K562 (cell line): ENCODE measurements at regions not wholly inside any gene's neighbourhood (a gene's known extent, or its start where the extent isn't known, plus 50 kb on each side); places are given as distances from the start of the nearest gene placed in this dataset.

Source experiments
- CBFB ChIP-seq: sonication (generic); formaldehyde crosslinking; IDR thresholded peaks from 2 replicates; pipeline ENCODE4 v1.4.0; 2020; ENCODE audit warnings: mild to moderate bottlenecking, missing genetic modification reagents
- CBX3 ChIP-seq, 2 experiments: IDR thresholded peaks; 1 replicate in 1 of 2; 2 replicates in 1 of 2; pipeline ENCODE4 v1.6.1; 2012; ENCODE audit warnings: inconsistent platforms in 2 of 2, low read length in 2 of 2, borderline replicate concordance in 1 of 2, control low read depth in 1 of 2
- GABPA ChIP-seq: fragments of 200-800 bp; sonication (Bioruptor generic); conservative IDR thresholded peaks from 2 replicates; pipeline ENCODE4 v1.6.1; 2016; ENCODE audit warnings: low read depth, missing genetic modification characterization, missing compliant biosample characterization
- NR2C1 ChIP-seq, 2 experiments: fragments of 450-650 bp; IDR thresholded peaks; 2 replicates each; pipeline ENCODE4 v1.6.1; 2017; ENCODE audit warnings: mild to moderate bottlenecking in 2 of 2, antibody characterized with exemption in 1 of 2, inconsistent platforms in 1 of 2, missing compliant biosample characterization in 1 of 2, missing genetic modification characterization in 1 of 2
- NR2C2 ChIP-seq, 2 experiments: fragments of 200-800 bp in 1 of 2; sonication (Bioruptor generic) in 1 of 2; sonication (generic) in 1 of 2; formaldehyde crosslinking in 1 of 2; IDR thresholded peaks; 2 replicates each; pipeline versions ENCODE4 v1.6.1 to v1.8.0; 2016 to 2022; ENCODE audit warnings: mild to moderate bottlenecking in 1 of 2, missing compliant biosample characterization in 1 of 2, missing genetic modification characterization in 1 of 2, missing genetic modification reagents in 1 of 2
- POLR2AphosphoS5 ChIP-seq: IDR thresholded peaks from 2 replicates; pipeline ENCODE4 v1.6.1; 2011; ENCODE audit warnings: mild to moderate bottlenecking, low read depth, low read length, moderate library complexity; ENCODE audit not compliant: control insufficient read depth, insufficient read depth
- RBBP5 ChIP-seq: fragments of 200-600 bp; sonication (generic); IDR thresholded peaks from 2 replicates; pipeline ENCODE4 v1.6.1; 2012; ENCODE audit warnings: borderline replicate concordance, mild to moderate bottlenecking, low read length, control low read depth, inconsistent platforms; ENCODE audit not compliant: insufficient read depth, poor library complexity, severe bottlenecking
- SP1 ChIP-seq: sonication (generic); formaldehyde crosslinking; IDR thresholded peaks from 2 replicates; pipeline ENCODE4 v1.8.1; 2022; ENCODE audit warnings: mild to moderate bottlenecking, missing genetic modification reagents
- SPI1 ChIP-seq: IDR thresholded peaks from 2 replicates; pipeline ENCODE4 v1.6.1; 2011; ENCODE audit warnings: low read depth, low read length, control low read depth, borderline replicate concordance
- SRSF3 ChIP-seq: fragments of 200-400 bp; formaldehyde crosslinking; IDR thresholded peaks from 2 replicates; pipeline ENCODE4 v1.6.1; 2016; ENCODE audit warnings: mild to moderate bottlenecking, low read length, moderate library complexity; ENCODE audit not compliant: insufficient read depth
- ZEB2 ChIP-seq: fragments of 450-650 bp; IDR thresholded peaks from 2 replicates; pipeline ENCODE4 v1.6.1; 2016
- ZNF277 ChIP-seq: fragments of 250-450 bp; sonication (Bioruptor Pico); IDR thresholded peaks from 2 replicates; pipeline ENCODE4 v1.8.0; 2022; ENCODE audit warnings: inconsistent platforms, mild to moderate bottlenecking, moderate library complexity, borderline replicate concordance
- TF ChIP-seq, protein P1 (sequence below), 3 experiments: IDR thresholded peaks in 2 of 3; conservative IDR thresholded peaks in 1 of 3; 2 replicates each; pipeline ENCODE4 v1.5.1; 2011 to 2012; ENCODE audit warnings: low read length in 3 of 3, mild to moderate bottlenecking in 3 of 3, control low read depth in 2 of 3, improper control_type of control experiment in 1 of 3, inconsistent platforms in 1 of 3, low read depth in 1 of 3, mixed read lengths in 1 of 3, moderate library complexity in 1 of 3; ENCODE audit not compliant: insufficient read depth in 2 of 3

GRCh38 chr13:73647417-73647816 lies 486.8 kb downstream of the KLF12 start:
- TF ChIP-seq NR2C1 (IDR thresholded peaks at IDR 0.05), result no peak
- TF ChIP-seq NR2C1 (tag; IDR thresholded peaks at IDR 0.05), result no peak
- TF ChIP-seq CBX3 (IDR thresholded peaks at IDR 0.05; ENCODE audit: borderline replicate concordance in 1 of 2, low read length in 2 of 2), result no peak
- TF ChIP-seq RBBP5, result no peak
- no peak for TF ChIP-seq ZNF277
- TF ChIP-seq NR2C2 (CRISPR knock-in tag; IDR thresholded peaks at IDR 0.05), result no peak
- TF ChIP-seq NR2C2 (tag; IDR thresholded peaks at IDR 0.05), result no peak
- TF ChIP-seq SP1, result no peak
- TF ChIP-seq SPI1, result no peak
- TF ChIP-seq POLR2AphosphoS5, result no peak
- TF ChIP-seq ZEB2, result no peak
- TF ChIP-seq GABPA (tag), result no peak
- no peak for TF ChIP-seq CBFB (CRISPR knock-in tag)
- no peak for TF ChIP-seq SRSF3
- TF ChIP-seq, protein P1, sequence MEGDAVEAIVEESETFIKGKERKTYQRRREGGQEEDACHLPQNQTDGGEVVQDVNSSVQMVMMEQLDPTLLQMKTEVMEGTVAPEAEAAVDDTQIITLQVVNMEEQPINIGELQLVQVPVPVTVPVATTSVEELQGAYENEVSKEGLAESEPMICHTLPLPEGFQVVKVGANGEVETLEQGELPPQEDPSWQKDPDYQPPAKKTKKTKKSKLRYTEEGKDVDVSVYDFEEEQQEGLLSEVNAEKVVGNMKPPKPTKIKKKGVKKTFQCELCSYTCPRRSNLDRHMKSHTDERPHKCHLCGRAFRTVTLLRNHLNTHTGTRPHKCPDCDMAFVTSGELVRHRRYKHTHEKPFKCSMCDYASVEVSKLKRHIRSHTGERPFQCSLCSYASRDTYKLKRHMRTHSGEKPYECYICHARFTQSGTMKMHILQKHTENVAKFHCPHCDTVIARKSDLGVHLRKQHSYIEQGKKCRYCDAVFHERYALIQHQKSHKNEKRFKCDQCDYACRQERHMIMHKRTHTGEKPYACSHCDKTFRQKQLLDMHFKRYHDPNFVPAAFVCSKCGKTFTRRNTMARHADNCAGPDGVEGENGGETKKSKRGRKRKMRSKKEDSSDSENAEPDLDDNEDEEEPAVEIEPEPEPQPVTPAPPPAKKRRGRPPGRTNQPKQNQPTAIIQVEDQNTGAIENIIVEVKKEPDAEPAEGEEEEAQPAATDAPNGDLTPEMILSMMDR (IDR thresholded peaks at IDR 0.05 in 2 of 3, conservative IDR thresholded peaks at IDR 0.05 in 1 of 3; ENCODE audit: insufficient read depth in 2 of 3, low read depth in 1 of 3, low read length in 3 of 3), result no peak
